ENCODE measurements at regions not wholly inside any gene's neighbourhood (a gene's known extent, or its start where the extent isn't known, plus 50 kb on each side); places are given as distances from the start of the nearest gene placed in this dataset.
"Not testable (repeated sequence)": the region's sequence is repeated elsewhere in the genome, so short reads cannot be mapped to it uniquely, and the experiment has no call there.

- no peak for FAIRE-seq
Observed at GRCh38 chr9:90741036-90741435, 60.6 kb upstream of the SYK start.

GRCh38 chr9:90737742-90738141 is 63.9 kb upstream of the SYK start:
- DNase-seq (ENCODE audit: insufficient read length, low spot score) (no peak), FAIRE-seq (no peak)

More at GRCh38 chr9:90741036-90741435, 60.6 kb upstream of the SYK start:
- no peak for DNase-seq (ENCODE audit: insufficient read length, low spot score)

- DNase-seq (ENCODE audit: insufficient read length, low spot score): no peak
- FAIRE-seq: no peak
Observed at GRCh38 chr9:90735952-90736351, 65.7 kb upstream of the SYK start.

- no peak for FAIRE-seq
- DNase-seq (ENCODE audit: insufficient read length, low spot score): no peak
Observed at GRCh38 chr9:90734631-90735030, 67.0 kb upstream of the SYK start.

- DNase-seq (ENCODE audit: insufficient read length, low spot score): no peak
- no peak for FAIRE-seq
Observed at GRCh38 chr9:90729351-90729750, 72.3 kb upstream of the SYK start.

GRCh38 chr9:90727488-90727887 is 74.1 kb upstream of the SYK start:
- no peak for DNase-seq (ENCODE audit: insufficient read length, low spot score)
- no peak for FAIRE-seq

- FAIRE-seq: no peak
- DNase-seq (ENCODE audit: insufficient read length, low spot score): no peak
Observed at GRCh38 chr9:90726215-90726614, 75.4 kb upstream of the SYK start.

GRCh38 chr9:90724880-90725279 is 76.7 kb upstream of the SYK start:
- DNase-seq (ENCODE audit: insufficient read length, low spot score) (no peak), FAIRE-seq (no peak)

GRCh38 chr9:90724112-90724511 is 77.5 kb upstream of the SYK start:
- FAIRE-seq: no peak

GRCh38 chr9:90722071-90722470 is 79.4 kb upstream of the DIRAS2 start:
- FAIRE-seq: no peak
- DNase-seq (ENCODE audit: insufficient read length, low spot score): no peak

More at GRCh38 chr9:90724112-90724511, 77.5 kb upstream of the SYK start:
- no peak for DNase-seq (ENCODE audit: insufficient read length, low spot score)

GRCh38 chr9:90720621-90721265 is 78.1 kb upstream of the DIRAS2 start:
- no peak for DNase-seq (ENCODE audit: insufficient read length, low spot score)
- FAIRE-seq: no peak

GRCh38 chr9:90706230-90706629 is 63.6 kb upstream of the DIRAS2 start:
- DNase-seq (ENCODE audit: insufficient read length, low spot score) (no peak), FAIRE-seq (no peak)

GRCh38 chr9:90702441-90702955 is 59.9 kb upstream of the DIRAS2 start:
- FAIRE-seq: no peak
- no peak for DNase-seq (ENCODE audit: insufficient read length, low spot score)

GRCh38 chr9:90698871-90699440 is 56.3 kb upstream of the DIRAS2 start:
- DNase-seq (ENCODE audit: insufficient read length, low spot score): no peak
- FAIRE-seq: no peak

GRCh38 chr9:90697808-90698207 is 55.2 kb upstream of the DIRAS2 start:
- FAIRE-seq (no peak), DNase-seq (ENCODE audit: insufficient read length, low spot score) (no peak)

- DNase-seq (ENCODE audit: insufficient read length, low spot score): not testable (repeated sequence)
- FAIRE-seq: peak; percentile 74
Observed at GRCh38 chr9:90694187-90694586, 51.6 kb upstream of the DIRAS2 start.
